ENCODE measurements at regions not wholly inside any gene's neighbourhood (a gene's known extent, or its start where the extent isn't known, plus 50 kb on each side); places are given as distances from the start of the nearest gene placed in this dataset.

- TF ChIP-seq, protein P1, sequence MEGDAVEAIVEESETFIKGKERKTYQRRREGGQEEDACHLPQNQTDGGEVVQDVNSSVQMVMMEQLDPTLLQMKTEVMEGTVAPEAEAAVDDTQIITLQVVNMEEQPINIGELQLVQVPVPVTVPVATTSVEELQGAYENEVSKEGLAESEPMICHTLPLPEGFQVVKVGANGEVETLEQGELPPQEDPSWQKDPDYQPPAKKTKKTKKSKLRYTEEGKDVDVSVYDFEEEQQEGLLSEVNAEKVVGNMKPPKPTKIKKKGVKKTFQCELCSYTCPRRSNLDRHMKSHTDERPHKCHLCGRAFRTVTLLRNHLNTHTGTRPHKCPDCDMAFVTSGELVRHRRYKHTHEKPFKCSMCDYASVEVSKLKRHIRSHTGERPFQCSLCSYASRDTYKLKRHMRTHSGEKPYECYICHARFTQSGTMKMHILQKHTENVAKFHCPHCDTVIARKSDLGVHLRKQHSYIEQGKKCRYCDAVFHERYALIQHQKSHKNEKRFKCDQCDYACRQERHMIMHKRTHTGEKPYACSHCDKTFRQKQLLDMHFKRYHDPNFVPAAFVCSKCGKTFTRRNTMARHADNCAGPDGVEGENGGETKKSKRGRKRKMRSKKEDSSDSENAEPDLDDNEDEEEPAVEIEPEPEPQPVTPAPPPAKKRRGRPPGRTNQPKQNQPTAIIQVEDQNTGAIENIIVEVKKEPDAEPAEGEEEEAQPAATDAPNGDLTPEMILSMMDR (IDR thresholded peaks at IDR 0.05), result no peak
- TF ChIP-seq, protein P2, sequence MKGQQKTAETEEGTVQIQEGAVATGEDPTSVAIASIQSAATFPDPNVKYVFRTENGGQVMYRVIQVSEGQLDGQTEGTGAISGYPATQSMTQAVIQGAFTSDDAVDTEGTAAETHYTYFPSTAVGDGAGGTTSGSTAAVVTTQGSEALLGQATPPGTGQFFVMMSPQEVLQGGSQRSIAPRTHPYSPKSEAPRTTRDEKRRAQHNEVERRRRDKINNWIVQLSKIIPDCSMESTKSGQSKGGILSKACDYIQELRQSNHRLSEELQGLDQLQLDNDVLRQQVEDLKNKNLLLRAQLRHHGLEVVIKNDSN (CRISPR knock-in tag; IDR thresholded peaks at IDR 0.05), result no peak
- TF ChIP-seq FOXJ3 (CRISPR knock-in tag; IDR thresholded peaks at IDR 0.05; ENCODE audit: borderline replicate concordance), result no peak
Observed at GRCh38 chr3:27657871-27658270, 64.3 kb downstream of the EOMES start.

Data from WTC11 (cell line).